ENCODE measurements at regions not wholly inside any gene's neighbourhood (a gene's known extent, or its start where the extent isn't known, plus 50 kb on each side); places are given as distances from the start of the nearest gene placed in this dataset.

DNA sequence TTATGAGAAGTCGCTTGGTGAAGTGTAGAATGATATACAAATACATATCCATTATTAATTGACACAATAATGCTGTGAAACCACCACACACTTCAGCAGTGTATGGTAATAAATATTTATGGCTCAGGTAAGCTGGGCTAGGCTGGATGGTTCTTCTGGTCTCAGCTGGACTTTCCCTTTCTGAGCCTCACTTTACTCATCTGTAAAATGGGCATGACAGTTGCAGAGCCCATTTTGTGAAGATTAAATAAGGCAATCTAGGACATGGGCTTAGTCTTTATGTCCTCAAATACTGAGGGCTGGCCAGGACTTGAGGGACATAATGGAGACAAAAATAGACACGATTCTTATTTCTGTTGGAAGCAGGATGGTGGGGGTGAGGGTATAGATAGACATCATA lies 196.1 kb downstream of the MIAT start:
- TF ChIP-seq CTCF (IDR thresholded peaks at IDR 0.05), result no peak
- TF ChIP-seq EZH2 (IDR thresholded peaks at IDR 0.05; ENCODE audit: borderline replicate concordance, insufficient read depth, low read depth, low read length, poor library complexity, severe bottlenecking), result no peak
